ENCODE measurements at regions not wholly inside any gene's neighbourhood (a gene's known extent, or its start where the extent isn't known, plus 50 kb on each side); places are given as distances from the start of the nearest gene placed in this dataset.

- TF ChIP-seq CTCF (IDR thresholded peaks at IDR 0.05 in 8 of 11, conservative IDR thresholded peaks at IDR 0.05 in 3 of 11) = no peak
- TF ChIP-seq POLR2A (IDR thresholded peaks at IDR 0.05) = no peak
- TF ChIP-seq POLR2AphosphoS5 (IDR thresholded peaks at IDR 0.05) = no peak
These were observed 64.5 kb upstream of the HIVEP1 start for GRCh38 chr6:11947575-11947974.

Measured in spleen (tissue), 7 donors.